ENCODE measurements at regions not wholly inside any gene's neighbourhood (a gene's known extent, or its start where the extent isn't known, plus 50 kb on each side); places are given as distances from the start of the nearest gene placed in this dataset.

DNA sequence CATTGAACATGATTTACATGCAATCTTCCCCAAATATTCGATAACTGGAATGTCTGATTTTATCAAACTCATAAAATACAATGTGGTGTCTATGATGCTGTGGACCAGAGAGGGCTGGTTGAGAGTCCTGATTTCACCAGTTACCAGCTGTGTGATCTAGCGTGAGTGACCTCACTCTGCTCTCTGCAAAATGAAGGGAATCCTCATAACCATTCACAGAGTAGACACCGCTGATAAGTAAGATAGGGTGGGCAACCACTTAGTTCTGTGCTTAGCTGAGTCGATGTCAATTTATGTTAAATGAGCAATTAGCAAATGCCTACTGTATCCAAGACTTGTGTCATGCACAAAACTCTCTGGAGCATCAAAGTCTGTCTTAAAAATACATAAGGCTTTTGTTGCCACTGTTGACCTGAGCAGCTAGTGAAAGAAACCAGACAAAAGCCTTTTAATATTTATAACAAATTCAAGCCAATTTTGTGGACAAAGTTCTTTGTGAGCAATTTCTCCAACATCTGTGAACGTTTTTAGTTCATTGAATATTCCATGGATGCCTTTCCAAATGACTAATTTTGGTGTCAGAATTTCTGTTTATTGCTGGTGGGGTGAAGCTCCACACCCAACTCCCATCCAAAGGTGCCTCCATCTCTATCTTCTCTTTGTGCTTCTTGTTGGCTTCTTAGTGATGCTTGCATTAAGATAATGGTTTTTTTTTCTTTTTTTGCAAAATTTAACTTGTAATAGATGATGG, 314.2 kb downstream of the ADRA2A start:
- WGBS, 3 donors = 69 to 72% (median 70%) methylated on average over 5 of the region's 5 CpGs
- intact Hi-C loops (cut with DNase I) = no loop called here

DNA sequence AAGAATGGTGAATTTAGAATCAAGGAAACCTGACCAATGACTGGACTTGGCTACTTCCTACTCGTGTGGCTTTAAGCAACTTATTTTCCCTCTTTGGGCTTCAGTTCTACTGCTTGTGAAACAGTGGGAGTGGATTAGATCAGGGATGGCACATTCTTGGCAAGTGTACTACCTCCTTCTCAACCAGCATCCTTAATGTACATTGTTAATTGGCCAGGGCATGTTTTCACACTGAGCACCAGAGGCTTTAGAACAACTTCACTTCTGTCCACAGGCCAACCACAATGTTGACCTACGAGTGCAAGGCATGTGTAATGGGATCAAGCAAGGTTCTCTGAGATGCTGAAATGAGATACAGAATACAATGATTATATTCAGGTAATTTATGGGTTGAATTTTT, 315.3 kb downstream of the ADRA2A start:
- Histone ChIP-seq H3K36me3 (ENCODE audit: insufficient read depth in 1 of 2, low read depth in 1 of 2) (no peaks in the 10 kb centered on the region), H3K4me3 (no peak overlapping the region), H3K27ac (no peak overlapping the region), H3K9me3 (no peaks in the 10 kb centered on the region), H3K4me1 (no peaks in the 10 kb centered on the region), H3K27me3 (ENCODE audit: insufficient read depth in 3 of 3, low read length in 2 of 3) (no peaks in the 10 kb centered on the region)
- 37 to 49% (median 39%) methylated on average over 2 of the region's 2 CpGs for WGBS, 3 donors
- ATAC-seq (no peak), DNase-seq (no peak)
- TF ChIP-seq, protein P1, sequence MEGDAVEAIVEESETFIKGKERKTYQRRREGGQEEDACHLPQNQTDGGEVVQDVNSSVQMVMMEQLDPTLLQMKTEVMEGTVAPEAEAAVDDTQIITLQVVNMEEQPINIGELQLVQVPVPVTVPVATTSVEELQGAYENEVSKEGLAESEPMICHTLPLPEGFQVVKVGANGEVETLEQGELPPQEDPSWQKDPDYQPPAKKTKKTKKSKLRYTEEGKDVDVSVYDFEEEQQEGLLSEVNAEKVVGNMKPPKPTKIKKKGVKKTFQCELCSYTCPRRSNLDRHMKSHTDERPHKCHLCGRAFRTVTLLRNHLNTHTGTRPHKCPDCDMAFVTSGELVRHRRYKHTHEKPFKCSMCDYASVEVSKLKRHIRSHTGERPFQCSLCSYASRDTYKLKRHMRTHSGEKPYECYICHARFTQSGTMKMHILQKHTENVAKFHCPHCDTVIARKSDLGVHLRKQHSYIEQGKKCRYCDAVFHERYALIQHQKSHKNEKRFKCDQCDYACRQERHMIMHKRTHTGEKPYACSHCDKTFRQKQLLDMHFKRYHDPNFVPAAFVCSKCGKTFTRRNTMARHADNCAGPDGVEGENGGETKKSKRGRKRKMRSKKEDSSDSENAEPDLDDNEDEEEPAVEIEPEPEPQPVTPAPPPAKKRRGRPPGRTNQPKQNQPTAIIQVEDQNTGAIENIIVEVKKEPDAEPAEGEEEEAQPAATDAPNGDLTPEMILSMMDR (IDR thresholded peaks at IDR 0.05) = no peak
- intact Hi-C loops (cut with DNase I) = no loop called here

More for the DNA sequence above, 314.2 kb downstream of the ADRA2A start:
- Histone ChIP-seq H3K4me3 (no peak overlapping the region), H3K27me3 (ENCODE audit: insufficient read depth in 3 of 3, low read length in 2 of 3) (no peaks in the 10 kb centered on the region), H3K27ac (no peak overlapping the region), H3K4me1 (no peaks in the 10 kb centered on the region), H3K9me3 (no peaks in the 10 kb centered on the region), H3K36me3 (ENCODE audit: insufficient read depth in 1 of 2, low read depth in 1 of 2) (no peaks in the 10 kb centered on the region)
- DNase-seq (no peak), ATAC-seq (no peak)
- TF ChIP-seq, protein P1 (IDR thresholded peaks at IDR 0.05) = no peak

DNA sequence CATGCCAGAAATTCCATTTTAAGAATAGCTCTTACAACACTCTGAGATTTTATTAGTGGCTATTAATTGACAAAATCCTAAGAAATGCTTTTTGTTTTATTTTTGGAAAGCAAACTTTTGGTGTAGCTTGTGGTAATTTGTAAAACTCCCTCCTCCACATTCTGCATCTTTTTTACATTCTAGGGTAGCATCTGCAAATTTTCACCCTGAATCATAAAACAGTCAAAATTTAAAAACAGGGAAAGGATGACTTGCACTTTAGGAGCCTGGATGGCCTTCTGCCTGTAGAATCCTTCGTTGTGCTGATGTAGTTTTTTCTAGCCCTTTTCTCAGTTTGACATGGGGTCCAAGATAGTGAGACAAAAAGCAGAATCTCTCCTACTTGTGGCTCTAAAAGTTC, 316.1 kb downstream of the ADRA2A start:
- DNase-seq (no peak), ATAC-seq (no peak)
- no peaks in the 10 kb centered on the region for H3K4me1 ChIP-seq
- intact Hi-C loops (cut with DNase I) = no loop called here
- H3K27me3 ChIP-seq (ENCODE audit: insufficient read depth in 3 of 3, low read length in 2 of 3) = no peaks in the 10 kb centered on the region
- WGBS, 3 donors = 0 to 6% (median 3%) methylated on average over 1 of the region's 1 CpG
- TF ChIP-seq, protein P1 (IDR thresholded peaks at IDR 0.05) = no peak
- H3K9me3 ChIP-seq = no peaks in the 10 kb centered on the region
- no peaks in the 10 kb centered on the region for H3K36me3 ChIP-seq (ENCODE audit: insufficient read depth in 1 of 2, low read depth in 1 of 2)
- H3K4me3 ChIP-seq = no peak overlapping the region
- no peak overlapping the region for H3K27ac ChIP-seq

DNA sequence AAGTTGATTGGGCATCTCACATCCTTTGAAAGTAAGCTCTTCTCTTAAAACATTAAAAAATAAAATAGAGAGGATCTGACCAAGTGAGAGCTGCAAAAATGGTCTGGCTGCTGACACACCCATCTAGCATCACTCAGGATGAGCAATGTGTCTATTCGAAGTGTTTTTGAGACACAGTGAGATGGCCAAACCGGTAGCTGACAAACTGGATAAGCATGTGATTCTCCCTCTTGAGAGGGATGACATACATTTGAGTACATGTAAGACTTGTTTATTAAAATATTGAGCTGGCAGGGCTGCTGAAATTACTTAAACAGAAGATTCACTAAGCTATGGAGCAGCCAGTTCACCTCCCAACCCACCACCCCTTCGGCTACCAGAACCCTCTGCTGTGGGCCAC, 333.9 kb downstream of the ADRA2A start:
- Histone ChIP-seq H3K36me3 (ENCODE audit: insufficient read depth in 1 of 2, low read depth in 1 of 2) (no peaks in the 10 kb centered on the region), H3K4me3 (no peak overlapping the region), H3K9me3 (no peaks in the 10 kb centered on the region), H3K27me3 (ENCODE audit: insufficient read depth in 3 of 3, low read length in 2 of 3) (peaks cover 0 to under 1% (median 0%) of the 10 kb centered on the region in 3 donors), H3K4me1 (no peaks in the 10 kb centered on the region), H3K27ac (no peak overlapping the region)
- TF ChIP-seq, protein P1 (IDR thresholded peaks at IDR 0.05) = no peak
- 40 to 53% (median 48%) methylated on average over 3 of the region's 3 CpGs for WGBS, 3 donors
- no peak for DNase-seq
- no peak for ATAC-seq
- intact Hi-C loops (cut with DNase I) = no loop called here

DNA sequence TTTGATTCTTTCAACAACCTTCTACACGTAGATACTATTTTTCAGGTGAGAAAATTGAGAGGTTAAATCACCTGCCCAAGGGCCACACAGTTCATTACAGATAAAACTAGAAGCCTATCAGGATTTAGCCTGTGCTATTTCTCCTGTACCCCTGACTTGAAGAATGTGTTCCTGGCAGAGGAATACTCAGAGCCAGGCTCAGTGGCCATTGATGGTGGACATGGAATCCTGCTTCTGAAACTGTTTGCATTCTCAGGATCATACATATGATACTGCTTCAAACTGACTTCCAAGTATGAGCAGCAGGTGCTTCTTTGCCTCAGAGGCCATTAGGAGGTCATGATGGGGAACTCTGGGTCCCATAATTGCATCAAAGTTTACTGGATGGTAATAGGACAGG, 348.6 kb downstream of the ADRA2A start:
- whole genome bisulfite sequencing, 3 donors = 66 to 76% (median 70%) methylated on average over 1 of the region's 1 CpG
- TF ChIP-seq, protein P1 (IDR thresholded peaks at IDR 0.05) = no peak

More for the DNA sequence above, 348.6 kb downstream of the ADRA2A start:
- H3K27me3 ChIP-seq (ENCODE audit: insufficient read depth in 3 of 3, low read length in 2 of 3) = peaks cover 0 to 3% (median 0%) of the 10 kb centered on the region in 3 donors
- H3K4me3 ChIP-seq = no peak overlapping the region
- H3K27ac ChIP-seq = no peak overlapping the region
- H3K9me3 ChIP-seq = no peaks in the 10 kb centered on the region
- DNase-seq (no peak), ATAC-seq (no peak)
- intact Hi-C loops (cut with DNase I) = no loop called here
- H3K4me1 ChIP-seq = no peaks in the 10 kb centered on the region
- H3K36me3 ChIP-seq (ENCODE audit: insufficient read depth in 1 of 2, low read depth in 1 of 2) = no peaks in the 10 kb centered on the region
